NCI-H1436 (cell line): ENCODE measurements at regions not wholly inside any gene's neighbourhood (a gene's known extent, or its start where the extent isn't known, plus 50 kb on each side); places are given as distances from the start of the nearest gene placed in this dataset.

Experiments used
- DNase-seq: peaks from one replicate; lab custom pipeline; 2025; lab: John Stamatoyannopoulos, UW

DNA sequence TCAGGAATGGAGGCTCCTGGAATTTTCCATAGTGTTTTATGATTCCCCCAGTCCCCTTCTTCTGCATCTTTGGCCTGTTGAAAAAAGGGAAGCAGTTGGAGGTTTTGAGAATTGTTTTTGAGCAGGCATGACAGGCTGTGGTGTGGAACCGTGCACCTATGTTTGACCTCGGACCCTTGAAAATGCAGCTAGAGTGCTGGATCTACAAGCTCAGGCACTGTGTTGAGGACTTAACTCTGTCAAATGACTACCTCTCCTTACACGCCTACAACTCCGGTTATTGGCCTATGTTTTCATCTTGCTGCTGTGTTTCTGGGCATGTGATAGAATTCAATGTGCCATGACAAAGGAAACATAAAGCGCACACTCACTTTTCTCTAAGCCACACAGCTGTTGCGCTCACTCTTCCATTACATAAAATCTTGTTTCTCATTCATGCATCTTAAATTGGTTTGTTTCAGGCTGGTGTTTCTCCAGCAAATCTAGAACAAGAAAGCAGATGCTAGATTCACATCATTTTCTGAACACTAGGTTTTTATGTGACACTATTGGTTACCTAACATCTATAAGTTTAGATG is 616.6 kb downstream of the FGF9 start:
- DNase-seq: no peak

DNA sequence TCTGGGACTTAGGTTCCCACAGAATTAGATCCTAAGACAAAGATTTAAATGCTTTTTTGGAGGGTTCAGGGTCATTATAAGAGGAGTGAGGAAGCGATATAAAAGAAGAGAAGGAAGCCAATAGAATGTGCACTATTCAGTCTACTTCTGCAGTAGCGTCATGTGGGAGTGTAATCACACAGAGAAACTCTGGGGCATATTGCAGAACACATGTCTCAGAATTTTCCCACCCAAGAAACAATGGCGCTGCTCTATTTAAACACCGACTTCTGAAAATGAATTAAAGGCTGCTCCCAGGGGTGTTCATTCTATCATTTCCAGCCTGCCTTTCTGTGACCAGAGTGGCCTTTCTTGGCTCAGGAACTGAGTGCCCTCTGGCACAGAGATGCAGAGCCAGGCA is 617.6 kb downstream of the FGF9 start:
- no peak for DNase-seq

DNA sequence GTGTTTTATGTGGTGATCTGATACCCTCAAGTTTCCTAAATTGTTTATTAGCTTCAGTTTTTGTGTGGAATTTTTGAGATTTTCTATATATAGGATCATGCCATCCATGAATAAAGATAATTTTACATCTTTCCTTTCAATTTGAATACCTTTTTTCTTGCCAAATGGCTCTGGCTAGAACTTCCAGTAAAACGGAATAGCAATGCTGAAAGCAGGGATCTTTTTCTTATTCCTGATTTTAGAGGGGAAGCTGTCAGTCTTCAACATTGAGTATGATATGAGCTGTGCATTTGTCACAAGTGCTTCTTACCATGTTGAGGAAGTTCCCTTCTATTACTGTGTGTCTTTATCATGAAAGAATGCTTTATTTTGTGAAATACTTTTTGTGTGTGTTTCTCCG is 618.8 kb downstream of the FGF9 start:
- no peak for DNase-seq

GRCh38 chr13:22298530-22298929 is 627.7 kb downstream of the FGF9 start:
- DNase-seq: no peak

- no peak for DNase-seq
These were observed 641.0 kb downstream of the FGF9 start for GRCh38 chr13:22311734-22312404.

DNA sequence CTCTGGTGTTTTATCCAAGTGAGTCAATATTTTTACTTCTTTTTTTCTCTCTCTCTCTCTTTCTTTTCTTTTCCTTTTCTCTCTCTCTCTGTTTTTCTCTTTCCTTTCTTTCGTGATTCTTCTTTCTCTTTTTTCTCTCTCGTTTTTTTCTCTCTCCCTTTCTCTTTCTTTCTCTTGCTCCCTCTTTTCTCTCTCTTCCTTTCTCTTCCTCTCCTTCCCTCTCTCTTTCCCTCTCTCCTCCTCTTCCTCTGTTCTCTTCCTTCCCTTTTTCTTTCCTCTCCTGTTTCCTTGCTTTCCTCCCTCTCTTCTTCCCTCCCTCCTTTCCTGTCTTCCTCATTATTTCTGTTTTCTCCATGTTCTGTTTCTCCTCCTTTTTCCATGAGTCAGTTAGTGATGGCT is 641.5 kb downstream of the FGF9 start:
- DNase-seq: no peak

DNA sequence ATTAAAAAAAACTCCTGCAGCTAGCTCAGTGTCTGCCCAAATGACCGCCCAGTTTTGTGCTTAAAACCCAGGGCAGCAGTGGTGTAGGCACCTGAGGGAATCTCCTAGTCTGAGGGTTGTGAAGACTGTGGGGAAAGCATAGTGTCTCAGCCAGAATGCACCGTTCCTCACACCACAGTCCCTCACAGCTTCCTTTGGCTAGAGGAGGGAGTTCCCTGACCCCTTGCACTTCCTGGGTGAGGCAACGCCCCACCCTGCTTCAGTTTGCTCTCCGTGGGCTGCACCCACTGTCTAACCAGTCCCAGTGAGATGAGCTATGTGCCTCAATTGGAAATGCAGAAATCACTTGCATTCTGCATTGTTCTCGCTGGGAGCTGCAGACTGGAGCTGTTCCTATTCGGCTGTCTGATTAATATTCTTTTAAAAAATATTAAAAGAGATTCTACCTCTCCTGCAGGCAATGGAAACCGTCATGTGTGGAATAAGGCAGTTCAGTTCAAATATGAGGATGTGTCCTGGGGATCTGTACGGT is 645.7 kb downstream of the FGF9 start:
- DNase-seq: no peak

GRCh38 chr13:22320991-22321390 is 650.1 kb downstream of the FGF9 start:
- no peak for DNase-seq

- DNase-seq: no peak
These were observed 654.9 kb downstream of the FGF9 start for GRCh38 chr13:22325761-22326160.

DNA sequence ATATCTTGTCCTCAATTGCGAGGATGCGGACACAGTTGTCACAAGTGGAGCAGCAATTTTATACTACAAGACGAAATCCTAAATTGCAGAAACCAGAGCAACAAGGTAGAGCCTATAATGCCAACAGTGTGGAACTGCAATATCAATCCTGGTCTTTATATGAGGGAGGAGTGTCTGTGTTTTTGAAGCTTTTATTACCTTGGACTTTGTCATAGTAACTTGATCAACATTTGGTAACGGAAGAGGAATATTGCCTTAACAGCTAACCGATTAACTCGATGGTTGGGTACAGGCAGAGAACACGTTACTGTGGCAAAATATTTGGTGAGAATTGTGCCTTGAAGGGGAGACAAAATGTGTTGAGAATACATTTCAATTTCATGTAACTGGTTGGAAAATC is 661.5 kb downstream of the FGF9 start:
- DNase-seq: no peak

GRCh38 chr13:22336460-22336859 is 665.6 kb downstream of the FGF9 start:
- DNase-seq: no peak

DNA sequence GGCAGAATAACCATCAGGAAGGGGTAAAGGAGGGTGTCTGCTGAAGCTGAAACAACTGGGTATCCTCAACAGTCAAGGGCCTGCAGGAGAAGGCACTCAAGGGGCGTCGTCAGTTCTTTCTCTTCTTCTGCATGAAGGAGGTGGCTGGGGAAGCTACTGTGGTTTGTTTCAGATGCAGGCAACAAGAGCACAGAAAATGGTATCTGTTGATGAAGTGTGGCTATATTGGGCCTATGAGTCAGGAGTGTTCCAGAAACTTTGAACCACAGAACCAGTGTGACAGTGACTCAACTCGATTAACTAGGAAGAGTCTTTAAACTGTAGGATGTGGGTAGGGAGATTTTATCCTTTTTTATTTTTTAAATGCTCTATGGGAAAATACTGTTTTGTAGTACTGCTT is 686.3 kb downstream of the FGF9 start:
- DNase-seq: no peak

GRCh38 chr13:22369090-22369489 is 698.2 kb downstream of the FGF9 start:
- DNase-seq: no peak

- DNase-seq: no peak
These were observed 699.0 kb downstream of the FGF9 start for GRCh38 chr13:22369840-22370239.

DNA sequence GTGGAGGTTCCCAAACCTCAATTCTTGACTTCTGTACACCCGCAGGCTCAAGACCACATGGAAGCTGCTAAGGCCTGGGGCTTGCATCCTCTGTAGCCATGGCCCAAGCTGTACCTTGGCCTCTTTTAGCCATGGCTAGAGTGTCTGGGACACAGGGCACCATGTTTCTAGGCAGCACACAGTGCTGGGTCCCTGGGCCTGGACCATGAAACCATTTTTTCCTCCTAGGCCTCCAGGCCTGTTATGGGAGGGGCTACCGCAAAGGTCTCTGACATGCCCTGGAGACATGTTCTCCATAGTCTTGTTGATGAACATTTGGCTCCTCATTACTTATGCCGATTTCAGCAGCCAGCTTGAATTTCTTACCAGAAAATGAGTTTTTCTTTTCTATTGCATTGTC is 701.4 kb downstream of the FGF9 start:
- DNase-seq: no peak

GRCh38 chr13:22375151-22375550 is 704.3 kb downstream of the FGF9 start:
- DNase-seq: no peak

GRCh38 chr13:22387899-22388298 is 717.0 kb downstream of the FGF9 start:
- DNase-seq: no peak

- DNase-seq: no peak
These were observed 729.0 kb downstream of the FGF9 start for GRCh38 chr13:22399801-22400420.

GRCh38 chr13:22402682-22403081 is 731.8 kb downstream of the FGF9 start:
- no peak for DNase-seq

DNA sequence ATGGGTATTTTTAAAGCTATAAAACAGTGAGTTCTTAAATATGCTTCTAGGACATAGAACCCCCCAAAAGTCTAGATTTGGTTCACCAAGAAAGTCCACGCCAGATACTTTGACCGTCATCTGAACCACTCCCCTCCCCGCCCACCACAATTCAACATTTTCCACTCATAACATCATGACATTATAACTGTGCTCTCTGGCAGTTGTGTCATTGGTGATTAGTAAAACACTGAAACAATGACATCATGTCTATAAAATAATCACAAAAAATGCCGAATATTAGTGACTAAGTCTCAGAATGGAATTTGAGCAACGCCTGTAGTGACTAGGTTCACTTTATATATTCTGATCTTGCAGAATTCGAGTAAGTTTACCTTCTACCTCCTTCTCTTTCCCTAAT is 732.3 kb downstream of the FGF9 start:
- DNase-seq: no peak

- DNase-seq: no peak
These were observed 735.0 kb downstream of the FGF9 start for GRCh38 chr13:22405891-22406290.

DNA sequence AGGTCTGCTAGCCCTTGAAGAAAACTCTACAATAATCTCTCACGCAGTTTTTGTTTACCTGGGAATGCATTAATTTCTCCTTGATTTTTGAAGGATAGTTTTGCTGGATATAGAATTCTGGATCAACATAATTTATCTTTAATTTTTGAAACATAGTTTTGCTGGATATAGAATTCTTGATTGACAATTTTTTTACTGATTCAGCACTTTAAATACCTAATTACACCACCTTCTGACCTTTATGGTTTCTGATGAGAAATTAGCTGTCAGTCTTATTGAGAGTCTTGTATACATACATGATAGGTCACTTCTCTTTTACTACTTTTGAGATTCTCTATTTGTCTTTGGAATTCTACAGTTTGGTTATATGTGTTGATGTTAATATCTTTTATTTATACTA is 741.6 kb downstream of the FGF9 start:
- no peak for DNase-seq

DNA sequence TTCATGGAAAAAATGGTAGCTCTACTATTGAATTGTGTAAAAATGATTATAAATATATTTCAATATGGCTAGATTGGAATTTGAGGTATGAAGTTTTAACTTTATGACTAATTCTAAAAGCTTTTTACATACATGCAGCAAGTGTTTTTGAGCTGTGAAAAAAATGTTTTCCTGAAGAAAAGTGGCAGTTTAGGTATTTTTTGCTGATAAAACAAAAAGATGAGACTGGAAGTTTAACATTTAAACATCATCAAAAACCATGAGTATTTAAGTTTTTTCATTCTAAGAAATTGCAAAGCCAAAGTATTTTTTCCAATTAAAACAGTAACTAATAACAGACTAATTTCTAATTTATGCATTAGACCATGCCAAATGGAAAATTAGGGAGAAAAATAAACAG is 751.1 kb downstream of the FGF9 start:
- no peak for DNase-seq

DNA sequence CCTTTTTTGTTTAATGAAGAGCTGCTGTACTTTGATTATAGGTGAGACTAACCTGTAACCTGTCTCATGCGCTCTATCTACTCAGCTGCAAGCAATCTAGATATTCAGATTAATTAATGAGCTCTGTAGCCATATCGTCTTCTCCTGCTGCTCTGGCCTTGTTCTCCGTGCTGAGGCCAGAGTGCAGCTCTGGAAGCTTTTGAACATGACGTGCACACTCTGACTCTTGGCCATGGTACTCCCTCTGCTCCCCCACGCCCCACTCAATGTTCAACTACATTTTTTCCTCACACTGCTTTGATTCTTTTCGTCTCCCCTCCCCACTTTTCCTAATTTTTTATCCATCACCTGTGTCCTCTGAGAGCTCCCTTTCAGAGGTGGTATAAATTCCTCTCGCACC is 751.8 kb downstream of the FGF9 start:
- no peak for DNase-seq
